ENCODE measurements at regions not wholly inside any gene's neighbourhood (a gene's known extent, or its start where the extent isn't known, plus 50 kb on each side); places are given as distances from the start of the nearest gene placed in this dataset.

GRCh38 chr5:164170814-164171213 is 665.4 kb downstream of the MAT2B start:
- TF ChIP-seq CTCF (IDR thresholded peaks at IDR 0.05) (no peak), EZH2 (IDR thresholded peaks at IDR 0.05; ENCODE audit: borderline replicate concordance, insufficient read depth, low read depth, low read length, poor library complexity, severe bottlenecking) (no peak)
